SK-N-SH (cell line): ENCODE measurements at regions not wholly inside any gene's neighbourhood (a gene's known extent, or its start where the extent isn't known, plus 50 kb on each side); places are given as distances from the start of the nearest gene placed in this dataset.

Experiments
- CTCF ChIA-PET: fragments of 300-600, 350-600 bp; formaldehyde crosslinking; extraction: SDS; loops from one replicate; lab custom pipeline; 2021; lab: Yijun Ruan, JAX
- POLR2A ChIA-PET: fragments of 350-600 bp; sonication (Branson Sonifier 250); formaldehyde crosslinking; extraction: SDS; loops from one replicate; lab custom pipeline; 2020; ENCODE audit warnings: antibody characterized with exemption, inconsistent platforms; lab: Yijun Ruan, JAX
- DNase-seq: peaks from one replicate; pipeline ENCODE4 v3.0.0; 2012
- H2AFZ ChIP-seq: fragments of 200-600 bp; sonication (generic); 2 replicates; pipeline ENCODE4 v1.8.1; 2016; ENCODE audit warnings: antibody characterized with exemption, mild to moderate bottlenecking, low read depth
- H3F3A ChIP-seq: fragments of 200-600 bp; sonication (generic); replicated peaks from 2 replicates; pipeline ENCODE3; 2016; ENCODE audit warnings: antibody characterized with exemption, mild to moderate bottlenecking; ENCODE audit not compliant: insufficient read depth
- H3K27ac ChIP-seq, 2 experiments: fragments of 200-500 bp in 1 of 2; fragments of 200-600 bp in 1 of 2; sonication (Bioruptor generic) in 1 of 2; sonication (generic), shearing (Covaris generic) in 1 of 2; 2 replicates each; pipeline versions ENCODE4 v1.5.1 to v1.6.1; 2014 to 2016; ENCODE audit warnings: low read depth in 2 of 2, inconsistent platforms in 1 of 2, low read length in 1 of 2, mild to moderate bottlenecking in 1 of 2, mixed read lengths in 1 of 2
- H3K27me3 ChIP-seq: fragments of 200-600 bp; sonication (generic), shearing (Covaris generic); 2 replicates; pipeline ENCODE4 v1.6.1; 2016; ENCODE audit warnings: mixed run types; ENCODE audit not compliant: insufficient read depth
- H3K36me3 ChIP-seq, 2 experiments: fragments of 200-500 bp in 1 of 2; fragments of 200-600 bp in 1 of 2; sonication (Bioruptor generic) in 1 of 2; sonication (generic) in 1 of 2; replicated peaks in 1 of 2; 2 replicates each; pipeline versions ENCODE3 to v1.5.1; 2014 to 2016; ENCODE audit warnings: low read length in 1 of 2, mild to moderate bottlenecking in 1 of 2; ENCODE audit not compliant: insufficient read depth in 2 of 2, control insufficient read depth in 1 of 2
- H3K4me1 ChIP-seq, 2 experiments: fragments of 200-500 bp in 1 of 2; fragments of 200-600 bp in 1 of 2; sonication (Bioruptor generic) in 1 of 2; sonication (generic), shearing (Covaris generic) in 1 of 2; 2 replicates each; pipeline versions ENCODE4 v1.5.1 to v1.6.1; 2014 to 2016; ENCODE audit warnings: low read depth in 1 of 2, low read length in 1 of 2, mixed run types in 1 of 2; ENCODE audit not compliant: insufficient read depth in 2 of 2, control insufficient read depth in 1 of 2
- H3K4me2 ChIP-seq: fragments of 200-600 bp; sonication (generic), shearing (Covaris generic); 2 replicates; pipeline ENCODE4 v1.6.1; 2017; ENCODE audit warnings: mixed run types
- H3K4me3 ChIP-seq, 2 experiments: fragments of 200-500 bp in 1 of 2; fragments of 200-600 bp in 1 of 2; sonication (Bioruptor generic) in 1 of 2; sonication (generic), shearing (Covaris generic) in 1 of 2; 2 replicates each; pipeline versions ENCODE4 v1.5.1 to v1.8.1; 2014 to 2016; ENCODE audit warnings: low read depth in 2 of 2, inconsistent platforms in 1 of 2, low read length in 1 of 2, mild to moderate bottlenecking in 1 of 2, mixed read lengths in 1 of 2, moderate library complexity in 1 of 2
- H3K79me2 ChIP-seq: fragments of 200-600 bp; sonication (generic); 2 replicates; pipeline ENCODE4 v1.8.1; 2017; ENCODE audit warnings: mild to moderate bottlenecking; ENCODE audit not compliant: insufficient read depth
- H3K9ac ChIP-seq: fragments of 200-600 bp; sonication (generic); 2 replicates; pipeline ENCODE4 v1.6.1; 2017; ENCODE audit warnings: mixed run types
- H3K9me2 ChIP-seq: fragments of 200-600 bp; sonication (generic); 2 replicates; pipeline ENCODE4 v1.6.1; 2017; ENCODE audit warnings: mixed run types
- H3K9me3 ChIP-seq: fragments of 200-600 bp; sonication (generic); 2 replicates; pipeline ENCODE4 v1.6.1; 2017; ENCODE audit warnings: mixed run types, mild to moderate bottlenecking, moderate library complexity
- H4K20me1 ChIP-seq: fragments of 200-600 bp; sonication (generic); 2 replicates; pipeline ENCODE4 v1.6.1; 2017; ENCODE audit warnings: mild to moderate bottlenecking, mixed run types; ENCODE audit not compliant: insufficient read depth
- CHD2 ChIP-seq: fragments of 150-350 bp; IDR thresholded peaks from 2 replicates; pipeline ENCODE4 v1.6.1; 2018; ENCODE audit warnings: low read length; ENCODE audit not compliant: partially characterized antibody
- EP300 ChIP-seq, 2 experiments: IDR thresholded peaks; 2 replicates each; pipeline versions ENCODE4 v1.4.0 to v1.6.1; 2012; ENCODE audit warnings: borderline replicate concordance in 1 of 2, low read depth in 1 of 2, low read length in 1 of 2
- EZH2phosphoT487 ChIP-seq: fragments of 200-600 bp; sonication (generic); IDR thresholded peaks from 2 replicates; pipeline ENCODE4 v1.6.1; 2017; ENCODE audit warnings: low read depth, mixed run types, mild to moderate bottlenecking, antibody characterized with exemption, moderate library complexity, borderline replicate concordance
- MAX ChIP-seq: IDR thresholded peaks from 2 replicates; pipeline ENCODE4 v1.4.0; 2012; ENCODE audit warnings: low read depth
- MEF2A ChIP-seq: IDR thresholded peaks from 2 replicates; pipeline ENCODE4 v1.4.0; 2012; ENCODE audit warnings: low read depth, borderline replicate concordance
- REST ChIP-seq: IDR thresholded peaks from 2 replicates; pipeline ENCODE4 v1.6.1; 2012; ENCODE audit warnings: mild to moderate bottlenecking, low read depth, low read length, moderate library complexity
- TAF1 ChIP-seq: IDR thresholded peaks from 2 replicates; pipeline ENCODE4 v1.6.1; 2012; ENCODE audit warnings: low read depth, mild to moderate bottlenecking, low read length, moderate library complexity, borderline replicate concordance
- TCF12 ChIP-seq: IDR thresholded peaks from 2 replicates; pipeline ENCODE4 v1.4.0; 2012
- TEAD4 ChIP-seq: IDR thresholded peaks from 2 replicates; pipeline ENCODE4 v1.4.0; 2012; ENCODE audit warnings: mild to moderate bottlenecking, borderline replicate concordance; ENCODE audit not compliant: insufficient read depth
- USF1 ChIP-seq: IDR thresholded peaks from 2 replicates; pipeline ENCODE4 v1.4.0; 2012; ENCODE audit warnings: low read depth, borderline replicate concordance
- YY1 ChIP-seq: IDR thresholded peaks from 2 replicates; pipeline ENCODE4 v1.4.0; 2012; ENCODE audit warnings: low read depth, mild to moderate bottlenecking
- WGBS: methylation state at CpG from one replicate; pipeline ENCODE4 v1.1.6; 2017; ENCODE audit warnings: low lambda C conversion rate; 5-methylcytosine and 5-hydroxymethylcytosine counted together

- no peaks in the 10 kb centered on the region for H3K27me3 ChIP-seq
- H3K9me3 ChIP-seq, result no peaks in the 10 kb centered on the region
- 0 out of 4 replicates have a peak, but pooled peaks cover 0 to 8% of the 10 kb centered on the region in 2 experiments for H3K4me1 ChIP-seq
- no peaks in the 10 kb centered on the region for H3K79me2 ChIP-seq
- no peak for DNase-seq
- no peak overlapping the region for H3K9ac ChIP-seq
- TF ChIP-seq TCF12, result 0 out of 2 replicates have a peak, but pooled peaks have one; percentile 5
- no peak for TF ChIP-seq TEAD4
- H3K9me2 ChIP-seq, result no peaks in the 10 kb centered on the region
- no peak overlapping the region for H3K4me3 ChIP-seq
- H4K20me1 ChIP-seq, result no peaks in the 10 kb centered on the region
- no peak overlapping the region for H3K4me2 ChIP-seq
- no peaks in the 10 kb centered on the region for H3F3A ChIP-seq
- POLR2A ChIA-PET, result no interaction called here
- H3K36me3 ChIP-seq, result no peaks in the 10 kb centered on the region
- CTCF ChIA-PET, result no interaction called here
- peak overlapping the region in 1 of 2 experiments; percentile 51; a peak in 2 of 4 replicates for H3K27ac ChIP-seq
- H2AFZ ChIP-seq, result no peak overlapping the region
These were observed 74.2 kb upstream of the RGS4 start for GRCh38 chr1:162994921-162995320.

GRCh38 chr1:162993846-162994245 lies 75.3 kb upstream of the RGS4 start:
- Histone ChIP-seq H3F3A (no peaks in the 10 kb centered on the region), H3K79me2 (no peaks in the 10 kb centered on the region), H3K9me3 (no peaks in the 10 kb centered on the region), H3K4me3 (no peak overlapping the region), H3K27ac (no peak overlapping the region; a peak in 1 of 4 replicates), H2AFZ (no peak overlapping the region), H3K36me3 (no peaks in the 10 kb centered on the region), H4K20me1 (no peaks in the 10 kb centered on the region), H3K4me2 (no peak overlapping the region), H3K4me1 (0 out of 4 replicates have a peak, but pooled peaks cover 0 to 8% of the 10 kb centered on the region in 2 experiments), H3K9me2 (no peaks in the 10 kb centered on the region), H3K27me3 (no peaks in the 10 kb centered on the region), H3K9ac (no peak overlapping the region)
- no peak for TF ChIP-seq EP300 (IDR thresholded peaks at IDR 0.05; ENCODE audit: borderline replicate concordance in 1 of 2, low read depth in 1 of 2, low read length in 1 of 2)
- no peak for TF ChIP-seq REST
- TF ChIP-seq YY1, result no peak
- TF ChIP-seq EZH2phosphoT487, result no peak
- DNase-seq, result no peak
- 63% methylated on average over 3 of the region's 3 CpGs for WGBS
- CTCF ChIA-PET, result no interaction called here
- POLR2A ChIA-PET, result no interaction called here

- Histone ChIP-seq H4K20me1 (no peaks in the 10 kb centered on the region), H3K79me2 (no peaks in the 10 kb centered on the region), H3K9me3 (no peaks in the 10 kb centered on the region), H3F3A (no peaks in the 10 kb centered on the region), H3K4me1 (0 out of 4 replicates have a peak, but pooled peaks cover 0 to 8% of the 10 kb centered on the region in 2 experiments), H3K36me3 (no peaks in the 10 kb centered on the region), H3K9ac (no peak overlapping the region), H3K4me3 (no peak overlapping the region), H3K27ac (no peak overlapping the region), H3K4me2 (no peak overlapping the region), H2AFZ (no peak overlapping the region), H3K9me2 (no peaks in the 10 kb centered on the region), H3K27me3 (no peaks in the 10 kb centered on the region)
- TF ChIP-seq MEF2A, result no peak
- no peak for TF ChIP-seq USF1
- no peak for TF ChIP-seq TAF1
- no peak for TF ChIP-seq MAX
- TF ChIP-seq CHD2, result no peak
- DNase-seq, result no peak
- ChIA-PET POLR2A (no interaction called here), CTCF (no interaction called here)
- WGBS, result 82% methylated on average over 3 of the region's 3 CpGs
These were observed 76.2 kb upstream of the RGS4 start for GRCh38 chr1:162992945-162993344.
